ENCODE measurements at regions not wholly inside any gene's neighbourhood (a gene's known extent, or its start where the extent isn't known, plus 50 kb on each side); places are given as distances from the start of the nearest gene placed in this dataset.

- Histone ChIP-seq H3K27me3 (ENCODE audit: control insufficient read depth, insufficient read depth, low read length) (no peaks in the 10 kb centered on the region), H3K27ac (ENCODE audit: low read length) (no peak overlapping the region), H3K4me3 (ENCODE audit: low read depth in 2 of 2, low read length in 2 of 2) (no peak overlapping the region), H3K9me3 (ENCODE audit: control insufficient read depth, insufficient read depth, low read depth, low read length) (peaks cover 10% of the 10 kb centered on the region; the same call in 1 of the 2 replicates), H3K4me1 (ENCODE audit: control insufficient read depth, insufficient read depth, low read length) (no peaks in the 10 kb centered on the region), H3K36me3 (ENCODE audit: control insufficient read depth, insufficient read depth, low read length) (no peaks in the 10 kb centered on the region)
- CTCF ChIA-PET: no interaction called here
- no peak for DNase-seq (ENCODE audit: low read depth, low spot score)
- POLR2A ChIA-PET: no interaction called here
- BruUV-seq (replicated peaks): no TSS peak
- ATAC-seq: no peak
- no peak for TF ChIP-seq SIN3A (IDR thresholded peaks at IDR 0.05; ENCODE audit: borderline replicate concordance, insufficient read depth, low read depth, low read length)
- TF ChIP-seq TCF7L2 (IDR thresholded peaks at IDR 0.05; ENCODE audit: low read depth, low read length): no peak
- no peak for TF ChIP-seq POLR2AphosphoS5 (IDR thresholded peaks at IDR 0.05; ENCODE audit: low read depth, low read length)
- no peak for TF ChIP-seq CTCF (IDR thresholded peaks at IDR 0.05)
- TF ChIP-seq, protein P1, sequence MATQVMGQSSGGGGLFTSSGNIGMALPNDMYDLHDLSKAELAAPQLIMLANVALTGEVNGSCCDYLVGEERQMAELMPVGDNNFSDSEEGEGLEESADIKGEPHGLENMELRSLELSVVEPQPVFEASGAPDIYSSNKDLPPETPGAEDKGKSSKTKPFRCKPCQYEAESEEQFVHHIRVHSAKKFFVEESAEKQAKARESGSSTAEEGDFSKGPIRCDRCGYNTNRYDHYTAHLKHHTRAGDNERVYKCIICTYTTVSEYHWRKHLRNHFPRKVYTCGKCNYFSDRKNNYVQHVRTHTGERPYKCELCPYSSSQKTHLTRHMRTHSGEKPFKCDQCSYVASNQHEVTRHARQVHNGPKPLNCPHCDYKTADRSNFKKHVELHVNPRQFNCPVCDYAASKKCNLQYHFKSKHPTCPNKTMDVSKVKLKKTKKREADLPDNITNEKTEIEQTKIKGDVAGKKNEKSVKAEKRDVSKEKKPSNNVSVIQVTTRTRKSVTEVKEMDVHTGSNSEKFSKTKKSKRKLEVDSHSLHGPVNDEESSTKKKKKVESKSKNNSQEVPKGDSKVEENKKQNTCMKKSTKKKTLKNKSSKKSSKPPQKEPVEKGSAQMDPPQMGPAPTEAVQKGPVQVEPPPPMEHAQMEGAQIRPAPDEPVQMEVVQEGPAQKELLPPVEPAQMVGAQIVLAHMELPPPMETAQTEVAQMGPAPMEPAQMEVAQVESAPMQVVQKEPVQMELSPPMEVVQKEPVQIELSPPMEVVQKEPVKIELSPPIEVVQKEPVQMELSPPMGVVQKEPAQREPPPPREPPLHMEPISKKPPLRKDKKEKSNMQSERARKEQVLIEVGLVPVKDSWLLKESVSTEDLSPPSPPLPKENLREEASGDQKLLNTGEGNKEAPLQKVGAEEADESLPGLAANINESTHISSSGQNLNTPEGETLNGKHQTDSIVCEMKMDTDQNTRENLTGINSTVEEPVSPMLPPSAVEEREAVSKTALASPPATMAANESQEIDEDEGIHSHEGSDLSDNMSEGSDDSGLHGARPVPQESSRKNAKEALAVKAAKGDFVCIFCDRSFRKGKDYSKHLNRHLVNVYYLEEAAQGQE (IDR thresholded peaks at IDR 0.05; ENCODE audit: insufficient read depth in 1 of 2, low read depth in 2 of 2, low read length in 1 of 2): no peak
- in situ Hi-C loops (cut with HindIII; ENCODE audit: low pct_unique_long_range_greater_than_20kb, low sequenced_read_pairs): no loop called here
- intact Hi-C loops (cut with micrococcal nuclease; ENCODE audit: unreplicated experiment): no loop called here
Observed at GRCh38 chr18:24999650-25000267, 352.2 kb downstream of the ZNF521 start.

DNA sequence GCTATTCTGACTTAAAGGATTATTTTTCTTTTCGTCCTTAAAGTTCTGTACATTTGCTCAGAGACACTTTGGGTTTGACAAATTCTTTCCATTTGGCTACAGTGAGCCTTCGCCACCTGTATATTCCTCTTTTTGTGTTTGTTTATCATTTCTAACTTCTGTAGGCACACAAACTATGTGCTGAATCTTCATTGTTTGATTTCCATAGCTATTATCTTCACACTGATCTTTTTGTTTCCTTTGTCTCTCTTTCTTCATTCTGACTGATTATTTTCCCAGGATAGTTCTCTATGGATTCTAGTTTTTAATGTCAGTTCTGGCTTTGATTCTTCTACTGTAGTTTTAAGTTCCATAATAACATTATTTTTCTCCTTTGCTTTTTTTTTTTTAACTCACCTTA is 350.2 kb downstream of the ZNF521 start:
- H3K4me3 ChIP-seq (ENCODE audit: low read depth in 2 of 2, low read length in 2 of 2): no peak overlapping the region
- intact Hi-C loops (cut with micrococcal nuclease; ENCODE audit: unreplicated experiment): no loop called here
- CTCF ChIA-PET: no interaction called here
- in situ Hi-C loops (cut with HindIII; ENCODE audit: low pct_unique_long_range_greater_than_20kb, low sequenced_read_pairs): no loop called here
- H3K4me1 ChIP-seq (ENCODE audit: control insufficient read depth, insufficient read depth, low read length): no peaks in the 10 kb centered on the region
- no peaks in the 10 kb centered on the region for H3K36me3 ChIP-seq (ENCODE audit: control insufficient read depth, insufficient read depth, low read length)
- POLR2A ChIA-PET: no interaction called here
- ATAC-seq (no peak), DNase-seq (ENCODE audit: low read depth, low spot score) (no peak)
- no TSS peak for BruUV-seq (replicated peaks)
- no peak overlapping the region for H3K27ac ChIP-seq (ENCODE audit: low read length)
- H3K27me3 ChIP-seq (ENCODE audit: control insufficient read depth, insufficient read depth, low read length): no peaks in the 10 kb centered on the region
- TF ChIP-seq TCF7L2 (IDR thresholded peaks at IDR 0.05; ENCODE audit: low read depth, low read length) (no peak), POLR2AphosphoS5 (IDR thresholded peaks at IDR 0.05; ENCODE audit: low read depth, low read length) (no peak), SIN3A (IDR thresholded peaks at IDR 0.05; ENCODE audit: borderline replicate concordance, insufficient read depth, low read depth, low read length) (no peak), CTCF (IDR thresholded peaks at IDR 0.05) (no peak)
- TF ChIP-seq, protein P1 (IDR thresholded peaks at IDR 0.05; ENCODE audit: insufficient read depth in 1 of 2, low read depth in 2 of 2, low read length in 1 of 2): no peak
- H3K9me3 ChIP-seq (ENCODE audit: control insufficient read depth, insufficient read depth, low read depth, low read length): peaks cover 10% of the 10 kb centered on the region; the same call in 1 of the 2 replicates
